ENCODE measurements at regions not wholly inside any gene's neighbourhood (a gene's known extent, or its start where the extent isn't known, plus 50 kb on each side); places are given as distances from the start of the nearest gene placed in this dataset.

DNA sequence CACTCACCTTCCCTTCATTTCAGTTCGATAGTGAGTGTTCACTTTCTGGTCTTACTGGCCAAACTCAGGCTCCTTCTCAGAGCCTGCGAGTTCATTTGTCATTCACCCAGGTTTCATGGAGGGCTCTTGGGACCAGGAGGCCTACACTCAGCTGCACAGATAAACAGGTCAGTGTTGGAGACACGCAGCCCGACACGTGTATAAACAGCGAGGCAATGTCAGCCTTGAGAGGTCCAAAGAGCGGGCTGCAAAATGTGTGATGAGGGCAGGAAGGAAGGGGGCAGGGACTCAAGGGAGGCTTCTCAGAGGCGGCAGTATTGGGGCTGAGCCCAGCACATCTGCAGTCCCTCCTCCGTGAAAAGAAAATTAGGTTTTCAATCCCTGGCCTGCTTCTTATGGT lies 82.6 kb upstream of the ZNF618 start:
- no peak overlapping the region for H3K4me3 ChIP-seq
- H3K27me3 ChIP-seq: no peaks in the 10 kb centered on the region
- no peaks in the 10 kb centered on the region for H3K4me1 ChIP-seq
- intact Hi-C loops (cut with DNase I): no loop called here
- no peak overlapping the region for H3K27ac ChIP-seq
- TF ChIP-seq POLR2AphosphoS5 (IDR thresholded peaks at IDR 0.05; ENCODE audit: insufficient read depth in 1 of 2, low read depth in 1 of 2): no peak
- no peak for TF ChIP-seq POLR2A (IDR thresholded peaks at IDR 0.05)
- TF ChIP-seq, protein P1, sequence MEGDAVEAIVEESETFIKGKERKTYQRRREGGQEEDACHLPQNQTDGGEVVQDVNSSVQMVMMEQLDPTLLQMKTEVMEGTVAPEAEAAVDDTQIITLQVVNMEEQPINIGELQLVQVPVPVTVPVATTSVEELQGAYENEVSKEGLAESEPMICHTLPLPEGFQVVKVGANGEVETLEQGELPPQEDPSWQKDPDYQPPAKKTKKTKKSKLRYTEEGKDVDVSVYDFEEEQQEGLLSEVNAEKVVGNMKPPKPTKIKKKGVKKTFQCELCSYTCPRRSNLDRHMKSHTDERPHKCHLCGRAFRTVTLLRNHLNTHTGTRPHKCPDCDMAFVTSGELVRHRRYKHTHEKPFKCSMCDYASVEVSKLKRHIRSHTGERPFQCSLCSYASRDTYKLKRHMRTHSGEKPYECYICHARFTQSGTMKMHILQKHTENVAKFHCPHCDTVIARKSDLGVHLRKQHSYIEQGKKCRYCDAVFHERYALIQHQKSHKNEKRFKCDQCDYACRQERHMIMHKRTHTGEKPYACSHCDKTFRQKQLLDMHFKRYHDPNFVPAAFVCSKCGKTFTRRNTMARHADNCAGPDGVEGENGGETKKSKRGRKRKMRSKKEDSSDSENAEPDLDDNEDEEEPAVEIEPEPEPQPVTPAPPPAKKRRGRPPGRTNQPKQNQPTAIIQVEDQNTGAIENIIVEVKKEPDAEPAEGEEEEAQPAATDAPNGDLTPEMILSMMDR (IDR thresholded peaks at IDR 0.05): no peak
- no peaks in the 10 kb centered on the region for H3K9me3 ChIP-seq
- no peaks in the 10 kb centered on the region for H3K36me3 ChIP-seq
- DNase-seq (ENCODE audit: extremely low spot score in 2 of 2): no peak

DNA sequence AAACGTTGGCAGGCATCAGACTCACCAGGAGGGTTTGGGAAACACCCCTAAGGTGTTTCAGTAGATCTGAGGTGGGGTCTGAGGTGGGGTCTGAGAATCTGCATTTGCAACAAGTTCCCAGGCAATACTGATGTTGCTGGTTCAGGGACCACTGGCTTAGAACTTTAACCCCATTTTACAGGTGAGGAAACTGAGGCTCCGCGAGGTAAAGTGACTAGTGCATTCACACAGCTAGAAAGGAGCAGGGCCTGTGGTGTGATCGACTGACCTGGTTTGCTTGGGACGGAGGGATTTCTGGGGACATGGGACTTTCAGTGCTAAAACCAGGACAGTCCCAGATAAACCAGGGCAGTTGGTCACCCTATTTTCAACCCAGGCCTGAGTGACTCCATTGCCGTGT lies 81.4 kb upstream of the ZNF618 start:
- Histone ChIP-seq H3K9me3 (no peaks in the 10 kb centered on the region), H3K36me3 (no peaks in the 10 kb centered on the region), H3K27ac (no peak overlapping the region), H3K27me3 (no peaks in the 10 kb centered on the region), H3K4me3 (no peak overlapping the region), H3K4me1 (no peaks in the 10 kb centered on the region)
- TF ChIP-seq POLR2AphosphoS5 (IDR thresholded peaks at IDR 0.05; ENCODE audit: insufficient read depth in 1 of 2, low read depth in 1 of 2): no peak
- TF ChIP-seq, protein P1 (IDR thresholded peaks at IDR 0.05): no peak
- no peak for TF ChIP-seq POLR2A (IDR thresholded peaks at IDR 0.05)
- peak; percentile 58 to 77 for DNase-seq (ENCODE audit: extremely low spot score in 2 of 2)
- intact Hi-C loops (cut with DNase I): no loop called here

DNA sequence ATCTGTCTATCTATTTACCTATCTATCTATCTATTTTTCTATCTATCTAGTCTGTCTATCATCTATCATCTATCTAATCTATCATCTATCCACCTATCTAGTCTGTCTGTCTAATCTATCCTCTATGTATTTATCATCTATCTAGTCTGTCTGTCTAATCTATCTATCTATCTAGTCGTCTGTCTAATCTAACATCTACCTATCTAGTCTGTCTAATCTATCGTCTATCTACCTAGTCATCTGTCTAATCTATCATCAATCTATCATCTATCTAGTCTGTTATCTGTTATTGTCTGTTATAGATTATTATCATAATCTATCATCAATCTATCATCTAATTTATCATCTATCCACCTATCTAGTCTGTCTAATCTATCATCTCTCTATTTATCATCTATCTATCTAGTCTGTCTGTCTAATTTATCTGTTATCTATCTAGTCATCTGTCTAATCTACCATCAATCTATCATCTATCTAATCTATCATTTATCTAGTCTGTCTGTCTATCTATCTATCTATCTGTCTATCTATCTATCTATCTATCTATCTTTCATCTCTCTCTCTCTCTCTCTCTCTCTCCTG lies 80.2 kb upstream of the ZNF618 start:
- H3K27ac ChIP-seq: no peak overlapping the region
- H3K9me3 ChIP-seq: no peaks in the 10 kb centered on the region
- H3K4me3 ChIP-seq: no peak overlapping the region
- no peak for DNase-seq (ENCODE audit: extremely low spot score in 2 of 2)
- H3K36me3 ChIP-seq: no peaks in the 10 kb centered on the region
- TF ChIP-seq, protein P1 (IDR thresholded peaks at IDR 0.05): no peak
- no peak for TF ChIP-seq POLR2AphosphoS5 (IDR thresholded peaks at IDR 0.05; ENCODE audit: insufficient read depth in 1 of 2, low read depth in 1 of 2)
- intact Hi-C loops (cut with DNase I): no loop called here
- H3K4me1 ChIP-seq: no peaks in the 10 kb centered on the region
- H3K27me3 ChIP-seq: no peaks in the 10 kb centered on the region

DNA sequence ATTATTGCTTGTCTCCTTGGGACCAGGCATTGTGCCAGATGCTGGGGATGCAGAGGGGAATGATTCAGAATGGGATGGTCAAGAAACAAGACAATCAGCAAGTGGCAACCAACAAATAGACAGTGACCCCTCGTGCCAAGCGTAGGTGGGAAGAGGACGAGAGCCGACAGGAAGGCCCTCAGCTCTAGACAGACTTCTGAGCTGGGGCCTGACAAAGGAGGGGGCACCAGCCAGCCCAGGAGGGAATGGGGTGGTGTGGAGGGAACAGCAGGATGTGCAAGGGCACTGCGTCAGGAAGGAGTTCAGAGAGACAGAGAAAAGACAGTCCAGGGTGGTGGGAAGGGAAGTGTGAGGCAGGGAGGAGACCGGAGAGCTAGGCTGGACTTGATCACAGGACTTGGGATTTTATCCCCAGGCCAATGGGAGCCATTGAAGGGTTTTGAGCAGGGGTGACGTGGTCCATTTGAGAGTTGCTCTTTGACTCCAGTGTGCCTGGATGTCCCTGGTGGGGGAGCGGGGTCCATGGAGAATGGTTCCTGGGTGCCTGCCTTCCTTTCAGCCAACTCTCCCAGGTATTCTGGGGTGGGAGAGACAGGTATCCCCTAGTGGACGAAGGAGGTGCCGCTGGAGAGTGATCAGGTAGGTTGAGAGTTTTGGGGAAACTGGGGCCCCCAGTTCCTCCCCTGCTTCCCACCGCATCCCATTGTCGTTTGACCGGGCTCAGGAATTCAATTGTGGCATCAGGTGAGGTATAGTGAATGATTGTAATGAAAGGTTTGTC lies 79.3 kb upstream of the ZNF618 start:
- peak; percentile 40 to 70 for DNase-seq (ENCODE audit: extremely low spot score in 2 of 2)
- Histone ChIP-seq H3K27me3 (no peaks in the 10 kb centered on the region), H3K36me3 (no peaks in the 10 kb centered on the region), H3K27ac (no peak overlapping the region), H3K4me1 (no peaks in the 10 kb centered on the region), H3K9me3 (no peaks in the 10 kb centered on the region), H3K4me3 (no peak overlapping the region)
- intact Hi-C loops (cut with DNase I): no loop called here
- TF ChIP-seq POLR2AphosphoS5 (IDR thresholded peaks at IDR 0.05; ENCODE audit: insufficient read depth in 1 of 2, low read depth in 1 of 2): no peak
- TF ChIP-seq, protein P1 (IDR thresholded peaks at IDR 0.05): no peak
- TF ChIP-seq POLR2A (IDR thresholded peaks at IDR 0.05): no peak
